ENCODE measurements at regions not wholly inside any gene's neighbourhood (a gene's known extent, or its start where the extent isn't known, plus 50 kb on each side); places are given as distances from the start of the nearest gene placed in this dataset.

- TF ChIP-seq CTCF (conservative IDR thresholded peaks at IDR 0.05; ENCODE audit: low read depth in 2 of 2) (no peak), EZH2phosphoT487 (IDR thresholded peaks at IDR 0.05; ENCODE audit: unreplicated experiment) (no peak), POLR2AphosphoS5 (IDR thresholded peaks at IDR 0.05; ENCODE audit: low read depth) (no peak), EZH2 (IDR thresholded peaks at IDR 0.05; ENCODE audit: low read depth, unreplicated experiment) (no peak), REST (IDR thresholded peaks at IDR 0.05; ENCODE audit: unreplicated experiment) (no peak), CREB1 (CRISPR knock-in tag; IDR thresholded peaks at IDR 0.05; ENCODE audit: low read depth) (no peak), STAT1 (IDR thresholded peaks at IDR 0.05; ENCODE audit: unreplicated experiment) (no peak), ZNF114 (CRISPR knock-in tag; IDR thresholded peaks at IDR 0.05) (no peak), ETS1 (IDR thresholded peaks at IDR 0.05) (no peak), ZNF462 (CRISPR knock-in tag; IDR thresholded peaks at IDR 0.05) (no peak)
Measured at GRCh38 chr17:71682174-71682494, 438.7 kb upstream of the SOX9 start.

All from GM23338 (cell line).